ENCODE measurements at regions not wholly inside any gene's neighbourhood (a gene's known extent, or its start where the extent isn't known, plus 50 kb on each side); places are given as distances from the start of the nearest gene placed in this dataset.

DNA sequence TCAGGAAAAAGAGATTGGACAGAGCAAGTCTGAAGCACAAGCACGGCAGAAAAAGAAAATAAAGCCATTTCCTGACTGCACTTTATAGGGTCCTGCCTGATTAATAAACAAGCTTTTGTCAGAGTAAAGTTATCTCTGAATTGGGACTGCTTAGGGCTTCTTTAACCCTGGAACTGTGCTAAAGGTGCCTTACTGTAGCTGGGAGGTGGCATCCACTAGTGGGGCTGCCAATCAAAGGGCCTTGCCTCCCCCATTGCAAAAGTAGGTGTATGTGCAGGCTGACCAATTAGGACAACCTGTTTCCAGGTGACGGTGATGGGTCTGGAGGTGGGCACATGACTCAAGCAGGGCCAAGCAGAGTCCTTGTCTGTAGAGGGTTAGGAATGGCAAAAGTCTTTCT is 57.4 kb upstream of the RAPH1 start:
- TF ChIP-seq GATA3 (IDR thresholded peaks at IDR 0.05; ENCODE audit: low read depth, low read length) (no peak), GATA2 (IDR thresholded peaks at IDR 0.05; ENCODE audit: low read depth, low read length) (no peak)

Measured in SH-SY5Y (cell line).